Neuronal stem cell (in vitro differentiated cells): ENCODE measurements at regions not wholly inside any gene's neighbourhood (a gene's known extent, or its start where the extent isn't known, plus 50 kb on each side); places are given as distances from the start of the nearest gene placed in this dataset.

Source experiments
- DNase-seq: peaks from one replicate; pipeline ENCODE4 v3.0.0-alpha.2; 2013; ENCODE audit warnings: low spot score
- H2AFZ ChIP-seq: one replicate; pipeline ENCODE4 v1.6.1; 2013; ENCODE audit warnings: mild to moderate bottlenecking, low read length, inconsistent platforms
- H2AK5ac ChIP-seq: 2 replicates; pipeline ENCODE4 v1.6.1; 2013; ENCODE audit warnings: low read depth, mild to moderate bottlenecking, inconsistent platforms, low read length, moderate library complexity, mixed read lengths
- H2BK120ac ChIP-seq: 2 replicates; pipeline ENCODE4 v1.6.1; 2013; ENCODE audit warnings: low read depth, mild to moderate bottlenecking, inconsistent platforms, low read length, moderate library complexity, mixed read lengths
- H2BK12ac ChIP-seq: one replicate; pipeline ENCODE4 v1.6.1; 2013; ENCODE audit warnings: low read length, inconsistent platforms
- H2BK15ac ChIP-seq: 2 replicates; pipeline ENCODE4 v1.6.1; 2013; ENCODE audit warnings: mild to moderate bottlenecking, low read length, inconsistent platforms, mixed read lengths
- H2BK5ac ChIP-seq: one replicate; pipeline ENCODE4 v1.6.1; 2013; ENCODE audit warnings: inconsistent platforms, mild to moderate bottlenecking, low read length, moderate library complexity
- H3K14ac ChIP-seq: one replicate; pipeline ENCODE4 v1.6.1; 2013; ENCODE audit warnings: low read length, inconsistent platforms
- H3K18ac ChIP-seq: 2 replicates; pipeline ENCODE4 v1.6.1; 2013; ENCODE audit warnings: low read length, inconsistent platforms
- H3K23ac ChIP-seq: 2 replicates; pipeline ENCODE4 v1.6.1; 2013; ENCODE audit warnings: low read depth, mild to moderate bottlenecking, mixed read lengths, low read length, inconsistent platforms; ENCODE audit not compliant: poor library complexity
- H3K27ac ChIP-seq: replicated peaks from 3 replicates; pipeline ENCODE4 v1.5.1; 2013; ENCODE audit warnings: low read length, inconsistent platforms
- H3K27me3 ChIP-seq, 3 experiments: 2 replicates each; pipeline ENCODE4 v1.6.1; 2013; ENCODE audit warnings: low read length in 3 of 3, mild to moderate bottlenecking in 2 of 3, inconsistent platforms in 1 of 3, low read depth in 1 of 3, mixed read lengths in 1 of 3, moderate library complexity in 1 of 3; ENCODE audit not compliant: control insufficient read depth in 3 of 3, insufficient read depth in 3 of 3
- H3K36me3 ChIP-seq, 2 donors: replicated peaks in 1 of 2; 2 replicates each; pipeline ENCODE4 v1.6.1; 2013; ENCODE audit warnings: low read length in 2 of 2; ENCODE audit not compliant: control insufficient read depth in 2 of 2, insufficient read depth in 2 of 2
- H3K4ac ChIP-seq: 2 replicates; pipeline ENCODE4 v1.6.1; 2013; ENCODE audit warnings: inconsistent platforms, mild to moderate bottlenecking, low read length, moderate library complexity
- H3K4me1 ChIP-seq, 2 donors: 1 replicate in 1 of 2; 2 replicates in 1 of 2; pipeline ENCODE4 v1.6.1; 2013; ENCODE audit warnings: low read length in 2 of 2, low read depth in 1 of 2; ENCODE audit not compliant: control insufficient read depth in 2 of 2, insufficient read depth in 1 of 2
- H3K4me2 ChIP-seq: one replicate; pipeline ENCODE4 v1.6.1; 2013; ENCODE audit warnings: mild to moderate bottlenecking, low read length, inconsistent platforms; ENCODE audit not compliant: insufficient read depth, poor library complexity, severe bottlenecking
- H3K4me3 ChIP-seq, 2 donors: 2 replicates each; pipeline ENCODE4 v1.5.1; 2013; ENCODE audit warnings: low read length in 2 of 2, mild to moderate bottlenecking in 2 of 2, inconsistent platforms in 1 of 2, moderate library complexity in 1 of 2
- H3K79me1 ChIP-seq: one replicate; pipeline ENCODE4 v1.6.1; 2013; ENCODE audit warnings: low read depth, mild to moderate bottlenecking, inconsistent platforms, low read length, moderate library complexity
- H3K9ac ChIP-seq: one replicate; pipeline ENCODE4 v1.6.1; 2013; ENCODE audit warnings: mild to moderate bottlenecking, low read depth, low read length, inconsistent platforms; ENCODE audit not compliant: poor library complexity
- H3K9me3 ChIP-seq, 2 donors: replicated peaks in 1 of 2; 2 replicates each; pipeline versions ENCODE3 to v1.6.1; 2013; ENCODE audit warnings: low read length in 2 of 2, mild to moderate bottlenecking in 2 of 2, inconsistent platforms in 1 of 2, low read depth in 1 of 2, mixed read lengths in 1 of 2, moderate library complexity in 1 of 2; ENCODE audit not compliant: control insufficient read depth in 2 of 2, insufficient read depth in 1 of 2
- H4K8ac ChIP-seq: one replicate; pipeline ENCODE4 v1.6.1; 2013; ENCODE audit warnings: low read depth, mild to moderate bottlenecking, inconsistent platforms, low read length, moderate library complexity
- H4K91ac ChIP-seq: one replicate; pipeline ENCODE4 v1.6.1; 2013; ENCODE audit warnings: low read length, low read depth, mild to moderate bottlenecking, inconsistent platforms; ENCODE audit not compliant: poor library complexity
- WGBS, 2 donors: extraction: QIAGEN DNeasy Blood & Tissue Kit; methylation state at CpG; one replicate each; pipeline ENCODE4 v1.1.7; 2013; ENCODE audit warnings: missing lambda C conversion rate in 2 of 2, mixed read lengths in 1 of 2; ENCODE audit not compliant: insufficient read length in 2 of 2, insufficient replicate concordance in 1 of 2; ENCODE audit errors: extremely low coverage in 2 of 2; 5-methylcytosine and 5-hydroxymethylcytosine counted together

- Histone ChIP-seq H2BK120ac (no peak overlapping the region), H3K36me3 (no peaks in the 10 kb centered on the region), H3K4me2 (no peak overlapping the region), H4K91ac (no peak overlapping the region), H2BK12ac (no peak overlapping the region), H2AK5ac (no peak overlapping the region), H3K4me3 (no peak overlapping the region), H3K9me3 (no peaks in the 10 kb centered on the region), H3K23ac (no peak overlapping the region), H2AFZ (no peak overlapping the region), H3K9ac (no peak overlapping the region), H3K18ac (no peak overlapping the region), H2BK5ac (no peak overlapping the region), H2BK15ac (no peak overlapping the region), H3K27me3 (no peaks in the 10 kb centered on the region), H3K27ac (no peak overlapping the region), H3K4me1 (no peaks in the 10 kb centered on the region), H3K79me1 (no peaks in the 10 kb centered on the region), H4K8ac (no peak overlapping the region), H3K4ac (no peak overlapping the region), H3K14ac (no peak overlapping the region)
- no peak for DNase-seq
Measured at GRCh38 chr12:63382930-63383329, 231.9 kb upstream of the AVPR1A start.

- Histone ChIP-seq H3K14ac (no peak overlapping the region), H3K9me3 (no peaks in the 10 kb centered on the region), H2BK15ac (no peak overlapping the region), H4K8ac (no peak overlapping the region), H2AK5ac (no peak overlapping the region), H3K4ac (no peak overlapping the region), H2BK12ac (no peak overlapping the region), H3K23ac (no peak overlapping the region), H2BK5ac (no peak overlapping the region), H2AFZ (no peak overlapping the region), H3K79me1 (no peaks in the 10 kb centered on the region), H3K27me3 (no peaks in the 10 kb centered on the region), H2BK120ac (no peak overlapping the region), H3K9ac (no peak overlapping the region), H3K4me3 (no peak overlapping the region), H3K36me3 (no peaks in the 10 kb centered on the region), H3K4me2 (no peak overlapping the region), H3K18ac (no peak overlapping the region), H4K91ac (no peak overlapping the region), H3K27ac (no peak overlapping the region), H3K4me1 (no peaks in the 10 kb centered on the region)
- no peak for DNase-seq
- WGBS, 2 donors = no CpG with 5 or more reads among the region's 1 CpG
Measured at GRCh38 chr12:63362791-63363190, 211.8 kb upstream of the AVPR1A start.

GRCh38 chr12:63362166-63362565 is 211.2 kb upstream of the AVPR1A start:
- Histone ChIP-seq H3K9me3 (no peaks in the 10 kb centered on the region), H2BK5ac (no peak overlapping the region), H2AK5ac (no peak overlapping the region), H3K36me3 (no peaks in the 10 kb centered on the region), H2AFZ (no peak overlapping the region), H2BK15ac (no peak overlapping the region), H3K79me1 (no peaks in the 10 kb centered on the region), H3K4me1 (no peaks in the 10 kb centered on the region), H3K18ac (no peak overlapping the region), H3K9ac (no peak overlapping the region), H3K27ac (no peak overlapping the region), H2BK120ac (no peak overlapping the region), H4K8ac (no peak overlapping the region), H4K91ac (no peak overlapping the region), H3K27me3 (no peaks in the 10 kb centered on the region), H3K23ac (no peak overlapping the region), H3K14ac (no peak overlapping the region), H3K4me3 (no peak overlapping the region), H2BK12ac (no peak overlapping the region), H3K4ac (no peak overlapping the region), H3K4me2 (no peak overlapping the region)
- no CpG with 5 or more reads among the region's 2 CpGs for WGBS, 2 donors
- no peak for DNase-seq

GRCh38 chr12:63354969-63355368 is 204.0 kb upstream of the AVPR1A start:
- no peak overlapping the region for H3K18ac ChIP-seq
- H2BK15ac ChIP-seq = no peak overlapping the region
- H2AFZ ChIP-seq = no peak overlapping the region
- H3K9me3 ChIP-seq = no peaks in the 10 kb centered on the region
- H2BK5ac ChIP-seq = no peak overlapping the region
- H2BK120ac ChIP-seq = no peak overlapping the region
- H3K27me3 ChIP-seq = no peaks in the 10 kb centered on the region
- no peak for DNase-seq
- no peaks in the 10 kb centered on the region for H3K4me1 ChIP-seq
- H3K4ac ChIP-seq = no peak overlapping the region
- no peak overlapping the region for H2BK12ac ChIP-seq
- H3K23ac ChIP-seq = no peak overlapping the region
- H3K14ac ChIP-seq = no peak overlapping the region
- H3K4me3 ChIP-seq = no peak overlapping the region
- no peak overlapping the region for H2AK5ac ChIP-seq
- no peak overlapping the region for H4K91ac ChIP-seq
- no peak overlapping the region for H4K8ac ChIP-seq
- H3K9ac ChIP-seq = no peak overlapping the region
- no peak overlapping the region for H3K4me2 ChIP-seq
- H3K79me1 ChIP-seq = no peaks in the 10 kb centered on the region
- H3K36me3 ChIP-seq = no peaks in the 10 kb centered on the region
- H3K27ac ChIP-seq = no peak overlapping the region
- no CpG with 5 or more reads among the region's 1 CpG for WGBS, 2 donors
